GM03348 (cell line): ENCODE measurements at regions not wholly inside any gene's neighbourhood (a gene's known extent, or its start where the extent isn't known, plus 50 kb on each side); places are given as distances from the start of the nearest gene placed in this dataset.
A peak's percentile ranks its signal among the peaks of the same experiment; 100 is the strongest.

ENCODE experiments used
- DNase-seq: peaks from one replicate; pipeline ENCODE4 v3.0.0; 2012; ENCODE audit warnings: low spot score

- DNase-seq, result no peak
Measured at GRCh38 chr20:40770564-40771307, 81.7 kb upstream of the MAFB start.

GRCh38 chr20:40771308-40771610, 82.2 kb upstream of the MAFB start:
- DNase-seq, result no peak

- no peak for DNase-seq
Measured at GRCh38 chr20:40771848-40772511, 82.9 kb upstream of the MAFB start.

GRCh38 chr20:40773376-40773775, 84.3 kb upstream of the MAFB start:
- DNase-seq, result no peak

GRCh38 chr20:40774252-40774651, 85.2 kb upstream of the MAFB start:
- no peak for DNase-seq

- no peak for DNase-seq
Measured at GRCh38 chr20:40775561-40776146, 86.6 kb upstream of the MAFB start.

GRCh38 chr20:40776466-40777457, 87.7 kb upstream of the MAFB start:
- DNase-seq, result no peak

GRCh38 chr20:40777653-40778052, 88.6 kb upstream of the MAFB start:
- no peak for DNase-seq

GRCh38 chr20:40778894-40779496, 90.0 kb upstream of the MAFB start:
- no peak for DNase-seq

- DNase-seq, result no peak
Measured at GRCh38 chr20:40781327-40782042, 92.4 kb upstream of the MAFB start.

GRCh38 chr20:40782043-40782368, 93.0 kb upstream of the MAFB start:
- no peak for DNase-seq

GRCh38 chr20:40785346-40785745, 96.3 kb upstream of the MAFB start:
- DNase-seq, result no peak

- DNase-seq, result no peak
Measured at GRCh38 chr20:40786336-40786735, 97.3 kb upstream of the MAFB start.

- no peak for DNase-seq
Measured at GRCh38 chr20:40787941-40788340, 98.9 kb upstream of the MAFB start.

GRCh38 chr20:40797425-40797824, 108.4 kb upstream of the MAFB start:
- peak; percentile 29 for DNase-seq

- no peak for DNase-seq
Measured at GRCh38 chr20:40798066-40798465, 109.0 kb upstream of the MAFB start.

GRCh38 chr20:40802886-40803285, 113.8 kb upstream of the MAFB start:
- no peak for DNase-seq

- no peak for DNase-seq
Measured at GRCh38 chr20:40803381-40803780, 114.3 kb upstream of the MAFB start.

GRCh38 chr20:40805592-40805991, 116.6 kb upstream of the MAFB start:
- no peak for DNase-seq

- DNase-seq, result no peak
Measured at GRCh38 chr20:40806929-40807820, 118.1 kb upstream of the MAFB start.

GRCh38 chr20:40807821-40808170, 118.8 kb upstream of the MAFB start:
- no peak for DNase-seq
